ENCODE measurements at regions not wholly inside any gene's neighbourhood (a gene's known extent, or its start where the extent isn't known, plus 50 kb on each side); places are given as distances from the start of the nearest gene placed in this dataset.

DNA sequence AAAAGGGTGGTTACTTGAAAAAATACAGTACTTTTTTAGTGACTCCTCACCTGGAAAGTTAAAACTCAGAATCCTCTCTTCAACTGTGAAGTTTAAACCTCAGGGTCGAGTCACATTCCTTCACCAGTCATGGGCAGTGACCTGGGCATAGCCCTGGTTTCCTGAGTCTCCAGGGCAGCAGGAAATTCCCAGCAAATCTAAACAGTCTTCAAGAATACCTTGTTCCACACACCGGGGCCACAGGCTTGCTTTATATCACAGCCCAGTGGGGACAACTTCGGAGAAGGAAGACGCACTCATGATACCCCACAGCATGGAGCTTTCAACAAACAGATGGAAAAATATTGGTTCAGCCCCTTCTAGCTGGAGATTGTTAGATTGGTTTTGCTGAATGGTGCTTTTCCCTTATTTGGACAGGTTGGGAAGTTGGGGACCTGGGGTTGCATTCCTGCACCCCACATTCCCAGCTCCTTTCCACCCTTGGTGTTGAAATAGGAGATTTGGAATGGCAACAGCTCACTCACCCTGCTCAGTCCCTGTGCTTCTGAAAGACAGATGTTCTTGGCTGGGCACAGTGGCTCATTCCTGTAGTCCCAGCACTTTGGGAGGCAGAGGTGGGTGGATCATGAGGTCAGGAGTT, 113.0 kb upstream of the TMEM170B start (continued):
- TF ChIP-seq KDM1A (IDR thresholded peaks at IDR 0.05; ENCODE audit: borderline replicate concordance), result no peak
- TF ChIP-seq LARP7 (IDR thresholded peaks at IDR 0.05), result no peak
- no peak for TF ChIP-seq POU2F2 (IDR thresholded peaks at IDR 0.05; ENCODE audit: borderline replicate concordance, low read depth, low read length)
- TF ChIP-seq SUZ12 (IDR thresholded peaks at IDR 0.05; ENCODE audit: unreplicated experiment), result no peak
- TF ChIP-seq, protein P1, sequence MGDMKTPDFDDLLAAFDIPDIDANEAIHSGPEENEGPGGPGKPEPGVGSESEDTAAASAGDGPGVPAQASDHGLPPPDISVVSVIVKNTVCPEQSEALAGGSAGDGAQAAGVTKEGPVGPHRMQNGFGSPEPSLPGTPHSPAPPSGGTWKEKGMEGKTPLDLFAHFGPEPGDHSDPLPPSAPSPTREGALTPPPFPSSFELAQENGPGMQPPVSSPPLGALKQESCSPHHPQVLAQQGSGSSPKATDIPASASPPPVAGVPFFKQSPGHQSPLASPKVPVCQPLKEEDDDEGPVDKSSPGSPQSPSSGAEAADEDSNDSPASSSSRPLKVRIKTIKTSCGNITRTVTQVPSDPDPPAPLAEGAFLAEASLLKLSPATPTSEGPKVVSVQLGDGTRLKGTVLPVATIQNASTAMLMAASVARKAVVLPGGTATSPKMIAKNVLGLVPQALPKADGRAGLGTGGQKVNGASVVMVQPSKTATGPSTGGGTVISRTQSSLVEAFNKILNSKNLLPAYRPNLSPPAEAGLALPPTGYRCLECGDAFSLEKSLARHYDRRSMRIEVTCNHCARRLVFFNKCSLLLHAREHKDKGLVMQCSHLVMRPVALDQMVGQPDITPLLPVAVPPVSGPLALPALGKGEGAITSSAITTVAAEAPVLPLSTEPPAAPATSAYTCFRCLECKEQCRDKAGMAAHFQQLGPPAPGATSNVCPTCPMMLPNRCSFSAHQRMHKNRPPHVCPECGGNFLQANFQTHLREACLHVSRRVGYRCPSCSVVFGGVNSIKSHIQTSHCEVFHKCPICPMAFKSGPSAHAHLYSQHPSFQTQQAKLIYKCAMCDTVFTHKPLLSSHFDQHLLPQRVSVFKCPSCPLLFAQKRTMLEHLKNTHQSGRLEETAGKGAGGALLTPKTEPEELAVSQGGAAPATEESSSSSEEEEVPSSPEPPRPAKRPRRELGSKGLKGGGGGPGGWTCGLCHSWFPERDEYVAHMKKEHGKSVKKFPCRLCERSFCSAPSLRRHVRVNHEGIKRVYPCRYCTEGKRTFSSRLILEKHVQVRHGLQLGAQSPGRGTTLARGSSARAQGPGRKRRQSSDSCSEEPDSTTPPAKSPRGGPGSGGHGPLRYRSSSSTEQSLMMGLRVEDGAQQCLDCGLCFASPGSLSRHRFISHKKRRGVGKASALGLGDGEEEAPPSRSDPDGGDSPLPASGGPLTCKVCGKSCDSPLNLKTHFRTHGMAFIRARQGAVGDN (IDR thresholded peaks at IDR 0.05), result no peak
- TF ChIP-seq SUPT20H (IDR thresholded peaks at IDR 0.05; ENCODE audit: borderline replicate concordance, control insufficient read depth, low read depth, low read length), result no peak
- no peak for TF ChIP-seq GATAD2B (conservative IDR thresholded peaks at IDR 0.05; ENCODE audit: low read depth)
- TF ChIP-seq FOXK2 (IDR thresholded peaks at IDR 0.05), result no peak
- no peak for TF ChIP-seq RCOR1 (conservative IDR thresholded peaks at IDR 0.05; ENCODE audit: low read depth, low read length)
- TF ChIP-seq EZH2 (IDR thresholded peaks at IDR 0.05; ENCODE audit: borderline replicate concordance, control insufficient read depth, low read depth, low read length), result no peak
- no peak for TF ChIP-seq MEF2A (IDR thresholded peaks at IDR 0.05; ENCODE audit: insufficient read depth, low read depth, low read length)

All from GM12878 (cell line).